Suprapubic skin (tissue), 4 donors: ENCODE measurements at regions not wholly inside any gene's neighbourhood (a gene's known extent, or its start where the extent isn't known, plus 50 kb on each side); places are given as distances from the start of the nearest gene placed in this dataset.
"Not testable (repeated sequence)": the region's sequence is repeated elsewhere in the genome, so short reads cannot be mapped to it uniquely, and the experiment has no call there.

Experiments
- CTCF ChIP-seq, 2 donors: fragments of 200-600 bp in 1 of 2; fragments of 450-650 bp in 1 of 2; sonication (generic) in 1 of 2; IDR thresholded peaks; one replicate each; pipeline ENCODE4 v1.5.1; 2016 to 2019; ENCODE audit warnings: antibody characterized with exemption in 2 of 2, mild to moderate bottlenecking in 1 of 2, moderate library complexity in 1 of 2
- EP300 ChIP-seq: sonication (generic); formaldehyde crosslinking; IDR thresholded peaks from one replicate; pipeline ENCODE4 v1.6.1; 2017; ENCODE audit warnings: antibody characterized with exemption
- POLR2A ChIP-seq, 2 donors: fragments of 450-650 bp; IDR thresholded peaks; one replicate each; pipeline ENCODE4 v1.6.1; 2017; ENCODE audit warnings: antibody characterized with exemption in 2 of 2, mild to moderate bottlenecking in 2 of 2, moderate library complexity in 2 of 2
- POLR2AphosphoS5 ChIP-seq, 3 donors: sonication (generic); formaldehyde crosslinking; IDR thresholded peaks; one replicate each; pipeline ENCODE4 v1.6.1; 2017; ENCODE audit warnings: antibody characterized with exemption in 3 of 3

DNA sequence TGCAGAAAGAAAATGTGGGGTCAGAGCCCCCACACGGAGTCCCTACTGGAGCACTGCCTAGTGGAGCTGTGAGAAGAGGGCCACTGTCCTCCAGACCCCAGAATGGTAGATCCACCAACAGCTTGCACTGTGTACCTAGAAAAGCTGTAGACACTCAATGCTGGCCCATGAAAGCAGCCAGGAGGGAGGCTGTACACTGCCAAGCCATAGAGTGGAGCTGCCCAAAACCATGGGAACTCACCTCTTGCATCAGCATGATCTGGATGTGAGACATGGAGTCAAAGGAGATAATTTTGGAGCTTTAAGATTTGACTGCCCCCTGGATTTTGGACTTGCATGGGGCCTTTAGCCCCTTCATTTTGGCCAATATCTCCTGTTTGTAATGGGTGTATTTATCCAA lies 452.3 kb downstream of the MRPL39 start:
- TF ChIP-seq CTCF (IDR thresholded peaks at IDR 0.05); POLR2A (IDR thresholded peaks at IDR 0.05); EP300; POLR2AphosphoS5 (IDR thresholded peaks at IDR 0.05): not testable (repeated sequence)
